SHP77 (cell line): ENCODE measurements at regions not wholly inside any gene's neighbourhood (a gene's known extent, or its start where the extent isn't known, plus 50 kb on each side); places are given as distances from the start of the nearest gene placed in this dataset.
"Not testable (repeated sequence)": the region's sequence is repeated elsewhere in the genome, so short reads cannot be mapped to it uniquely, and the experiment has no call there.

Experiments
- DNase-seq, 2 experiments: peaks; one replicate each; lab custom pipeline; 2025; lab: John Stamatoyannopoulos, UW

DNA sequence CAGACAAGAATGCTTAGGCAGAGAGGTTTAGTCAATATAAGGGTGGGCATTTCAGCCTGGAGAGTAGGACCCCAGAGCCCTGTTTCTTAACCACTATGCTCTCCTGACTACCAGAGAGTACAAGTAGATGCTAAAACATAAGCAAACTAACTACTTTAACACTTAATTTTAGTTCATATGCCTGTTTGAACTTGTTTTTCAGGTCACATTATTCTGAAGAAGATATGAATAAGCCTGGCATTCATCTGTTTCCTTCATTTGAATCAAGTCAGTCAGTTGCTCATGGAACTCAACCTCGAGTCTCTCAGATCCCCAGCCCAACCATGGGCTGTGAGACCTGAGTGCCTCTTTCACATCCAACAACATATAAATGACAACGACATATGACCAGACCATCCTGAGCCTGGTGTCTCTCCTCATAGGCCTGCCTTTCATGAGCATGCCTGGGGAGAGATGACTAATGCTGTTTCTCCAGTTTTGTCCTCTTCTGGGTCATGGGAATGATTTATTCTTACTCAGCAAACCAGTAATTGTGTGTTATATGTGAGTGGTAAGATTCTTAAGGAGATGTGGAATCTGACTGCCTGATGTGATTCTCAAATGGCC lies 251.1 kb upstream of the BTG1 start:
- DNase-seq: no peak

- no peak for DNase-seq
Measured at GRCh38 chr12:92395322-92395721, 249.7 kb upstream of the BTG1 start.

- no peak for DNase-seq
Measured at GRCh38 chr12:92394895-92395294, 249.2 kb upstream of the BTG1 start.

GRCh38 chr12:92393504-92393903 lies 247.9 kb upstream of the BTG1 start:
- no peak for DNase-seq

DNA sequence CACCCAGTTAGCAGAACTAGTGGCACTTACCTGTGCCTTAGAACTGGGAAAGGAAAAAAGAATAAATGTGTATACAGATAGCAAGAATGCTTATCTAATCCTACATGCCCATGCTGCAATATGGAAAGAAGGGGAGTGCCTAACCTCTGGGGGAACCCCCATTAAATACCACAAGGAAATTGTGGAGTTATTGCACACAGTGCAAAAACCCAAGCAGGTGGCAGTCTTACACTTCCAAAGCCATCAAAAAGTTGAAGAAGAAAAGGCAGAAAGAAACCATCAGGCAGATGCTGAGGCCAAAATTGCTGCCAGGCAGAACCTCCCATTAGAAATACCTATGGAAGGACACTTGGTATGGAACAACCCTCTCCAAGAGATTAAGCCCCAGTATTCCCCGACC lies 246.1 kb upstream of the BTG1 start:
- DNase-seq: not testable (repeated sequence)

- DNase-seq: no peak
Measured at GRCh38 chr12:92389466-92389865, 243.8 kb upstream of the BTG1 start.

GRCh38 chr12:92385296-92385695 lies 239.7 kb upstream of the BTG1 start:
- DNase-seq: no peak

GRCh38 chr12:92384571-92384970 lies 238.9 kb upstream of the BTG1 start:
- no peak for DNase-seq

GRCh38 chr12:92382383-92382878 lies 236.8 kb upstream of the BTG1 start:
- no peak for DNase-seq

DNA sequence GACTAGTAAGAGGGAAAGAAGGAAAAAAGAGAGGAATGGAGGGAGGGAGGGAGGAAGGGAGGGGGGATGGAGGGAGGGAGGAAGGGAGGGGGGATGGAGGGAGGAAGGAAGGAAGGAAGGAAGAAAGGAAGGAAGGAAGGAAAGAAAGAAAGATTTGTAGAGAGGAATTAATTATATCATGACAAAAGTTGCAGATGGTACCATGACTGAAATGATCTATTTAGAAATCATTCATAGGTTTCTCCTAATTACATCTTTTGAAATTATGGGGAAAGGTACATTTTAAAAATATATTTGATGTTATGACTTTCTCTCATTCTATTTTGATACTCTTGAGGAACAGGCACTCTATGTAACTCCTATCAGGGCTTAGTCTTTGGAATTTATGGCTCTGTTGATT lies 236.2 kb upstream of the BTG1 start:
- no peak for DNase-seq

DNA sequence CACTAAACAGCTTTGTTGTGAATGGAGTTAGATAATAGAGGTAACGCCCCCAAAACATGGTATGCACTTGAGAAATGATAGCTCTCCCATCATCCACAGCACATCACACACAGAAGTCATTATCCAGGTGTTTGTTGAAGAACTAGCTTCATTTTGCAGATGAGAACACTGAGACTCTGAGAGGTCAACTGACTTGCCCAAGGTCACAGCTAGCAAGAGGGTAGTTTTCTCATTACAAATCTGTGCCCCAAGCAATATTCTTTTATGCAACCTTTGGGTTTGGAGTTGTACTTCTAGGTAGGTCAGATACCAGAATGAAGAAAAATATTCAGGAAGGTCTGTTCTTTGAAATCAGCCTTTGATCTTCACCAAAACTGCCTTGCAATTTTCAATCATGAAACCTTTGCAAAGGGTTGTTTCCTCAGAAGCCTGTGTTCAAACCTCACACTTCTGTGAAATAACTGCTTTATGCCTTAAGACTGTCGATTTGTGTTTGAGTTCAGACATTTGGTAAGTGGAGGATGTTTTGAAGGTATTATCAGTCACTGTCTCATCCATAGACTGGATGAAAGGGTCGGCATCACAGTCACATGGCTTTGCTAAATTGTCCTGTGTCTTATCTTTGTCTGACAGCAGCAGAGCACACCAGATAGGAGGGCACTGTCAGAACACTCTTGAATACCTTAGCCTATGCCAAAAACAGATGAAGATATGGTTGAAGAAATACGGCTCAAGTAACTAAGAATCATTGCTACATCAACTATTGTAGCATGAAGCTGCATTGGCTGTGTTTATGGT lies 233.2 kb upstream of the BTG1 start:
- DNase-seq: no peak

DNA sequence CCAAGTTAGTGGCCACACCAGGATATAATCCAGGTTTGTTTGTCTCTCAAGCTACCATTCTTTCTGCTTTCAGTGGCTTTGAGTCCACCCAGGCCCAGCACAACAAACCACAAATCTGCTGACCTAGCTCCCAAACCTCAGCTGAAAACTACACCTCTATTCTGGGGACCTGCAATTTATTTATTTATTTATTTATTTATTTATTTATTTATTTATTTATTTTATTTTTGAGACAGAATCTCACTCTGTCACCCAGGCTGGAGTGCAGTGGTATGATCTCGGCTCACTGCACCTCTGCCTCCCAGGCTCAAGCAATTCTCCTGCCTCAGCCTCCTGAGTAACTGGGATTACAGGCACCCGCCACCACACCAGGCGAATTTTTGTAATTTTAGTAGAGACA lies 229.9 kb upstream of the BTG1 start:
- not testable (repeated sequence) for DNase-seq

DNA sequence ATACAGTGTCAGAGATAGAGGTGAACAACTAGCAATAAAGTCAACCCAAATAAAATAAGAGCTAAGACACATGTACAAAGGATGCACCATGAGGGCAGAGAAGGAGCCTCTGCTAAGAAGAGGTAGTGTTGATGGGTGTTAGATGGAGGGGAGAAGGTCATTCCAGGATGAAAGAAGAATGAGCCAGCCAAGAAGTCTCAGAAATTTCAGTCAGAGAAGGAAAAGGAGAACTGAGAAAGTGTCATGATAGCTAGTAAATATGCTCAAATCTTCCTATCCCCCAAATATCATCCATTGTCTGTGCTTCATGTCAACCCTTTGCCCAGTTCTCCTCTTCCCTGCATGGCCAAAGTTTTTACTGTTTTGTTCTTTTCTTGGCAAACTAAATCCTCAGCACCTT lies 225.2 kb upstream of the BTG1 start:
- DNase-seq: no peak

GRCh38 chr12:92369636-92370035 lies 224.0 kb upstream of the BTG1 start:
- DNase-seq: no peak

DNA sequence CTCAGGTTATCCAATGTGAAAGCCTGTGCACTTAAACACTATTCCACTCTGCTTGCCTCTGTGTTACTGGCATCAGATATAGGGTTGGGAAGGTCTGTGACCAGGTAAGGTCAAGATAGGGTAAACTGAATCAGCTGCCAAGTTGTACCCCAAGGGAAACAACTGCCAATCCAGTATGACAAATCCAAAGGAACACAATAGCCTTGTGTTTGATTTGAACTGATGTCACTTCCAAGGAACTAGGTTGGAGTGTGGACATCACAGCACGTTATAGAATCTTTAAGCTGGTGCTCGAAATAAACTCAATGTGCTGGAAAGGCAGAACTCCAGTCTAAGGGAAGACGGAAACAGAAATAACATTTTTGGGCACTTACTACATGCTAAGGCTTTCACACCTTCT lies 223.4 kb upstream of the BTG1 start:
- DNase-seq: no peak

- DNase-seq: no peak
Measured at GRCh38 chr12:92365836-92366235, 220.2 kb upstream of the BTG1 start.

- no peak for DNase-seq
Measured at GRCh38 chr12:92365333-92365732, 219.7 kb upstream of the BTG1 start.

DNA sequence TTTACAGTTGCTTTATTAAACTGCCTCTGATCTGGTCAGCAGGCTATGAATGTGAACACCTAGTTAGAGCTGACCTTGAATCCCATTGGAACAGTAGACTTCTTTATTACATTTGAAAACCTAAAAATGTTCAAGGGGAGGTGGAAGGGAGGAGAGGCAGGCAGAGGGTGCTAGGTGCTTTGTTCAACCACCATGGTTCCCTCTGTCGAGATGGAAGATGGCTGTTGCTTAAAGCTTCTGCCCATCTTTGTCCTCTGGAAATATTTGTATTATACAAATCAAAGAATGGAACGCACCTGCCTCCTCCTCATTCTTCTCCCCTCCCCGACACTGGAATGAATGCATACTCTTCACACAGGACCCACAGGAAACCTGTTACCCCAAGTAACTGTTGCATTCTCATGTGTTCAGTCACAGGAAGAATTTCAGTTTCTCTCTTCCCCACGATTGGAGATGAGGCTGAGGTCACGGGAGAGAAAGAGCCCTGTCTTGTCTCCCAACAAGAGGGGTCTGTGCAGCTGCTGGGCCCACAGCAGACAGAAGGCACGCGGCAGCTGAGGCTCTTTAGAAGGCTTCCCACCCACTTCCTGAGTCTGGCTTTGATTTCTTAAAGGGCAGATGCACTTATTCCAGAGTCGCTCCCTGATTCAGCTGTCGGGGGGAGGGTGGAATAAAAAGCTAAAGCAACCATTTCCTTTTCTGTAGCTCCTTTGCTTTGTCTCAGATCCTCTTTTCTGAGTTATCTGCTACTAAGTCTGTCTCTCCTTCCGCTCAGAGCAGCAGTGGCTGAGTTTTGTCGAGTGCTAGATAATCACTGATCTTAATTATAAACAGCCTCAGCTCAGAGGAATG lies 217.9 kb upstream of the BTG1 start:
- DNase-seq: no peak

- DNase-seq: no peak
Measured at GRCh38 chr12:92362785-92363184, 217.1 kb upstream of the BTG1 start.

DNA sequence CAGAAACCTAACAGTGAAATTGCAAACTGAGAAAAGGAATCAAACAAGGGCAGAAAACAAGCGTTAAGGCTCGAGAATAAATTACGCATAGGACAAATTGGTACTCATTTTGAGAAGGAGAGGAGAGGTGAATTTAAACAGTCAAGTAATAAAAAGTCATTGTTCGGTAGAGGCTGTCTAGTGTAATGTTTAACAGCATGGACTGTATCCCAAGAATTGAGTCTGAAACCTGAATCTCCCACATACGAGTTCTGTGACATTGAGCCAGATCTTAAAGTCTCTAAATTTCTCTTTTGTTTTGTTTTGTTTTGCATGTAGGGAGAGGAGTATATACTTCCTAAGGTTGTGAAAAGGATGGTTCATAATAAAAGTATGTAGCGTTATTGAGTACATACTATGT lies 216.5 kb upstream of the BTG1 start:
- no peak for DNase-seq

DNA sequence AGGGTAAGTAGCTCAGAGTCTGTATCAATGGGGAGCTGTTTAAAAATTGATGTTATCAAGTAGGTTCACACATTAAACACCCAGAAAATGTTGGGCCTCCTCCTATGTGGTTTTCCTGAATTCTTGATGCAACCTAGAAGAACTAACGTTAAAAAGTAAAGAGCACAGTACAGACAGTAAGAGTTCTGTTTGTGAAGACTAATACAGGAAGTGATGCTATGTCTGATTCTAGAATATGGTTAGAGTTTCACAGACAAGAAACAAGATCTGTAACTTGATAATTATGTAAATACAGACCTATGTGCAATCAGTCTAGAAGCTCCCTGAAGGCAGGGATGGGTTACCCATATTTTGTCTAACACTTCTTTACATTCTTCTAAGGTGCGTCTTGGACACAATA lies 214.9 kb upstream of the BTG1 start:
- no peak for DNase-seq

- DNase-seq: no peak
Measured at GRCh38 chr12:92359581-92360209, 214.0 kb upstream of the BTG1 start.
